K562 (cell line): ENCODE measurements at regions not wholly inside any gene's neighbourhood (a gene's known extent, or its start where the extent isn't known, plus 50 kb on each side); places are given as distances from the start of the nearest gene placed in this dataset.

Experiments
- ATAC-seq: fragments of 200-7000 bp; cut with Tn5 transposase; 3 replicates; pipeline ENCODE4 v1.9.1; 2020; ENCODE audit warnings: moderate library complexity
- BruUV-seq: library from RNA; stranded (reverse); fragments of 400-500 nt; replicated peaks from 2 replicates; lab custom pipeline; 2021; lab: Mats Ljungman, UMichigan
- CTCF ChIA-PET: fragments of 300-600 bp; formaldehyde crosslinking; extraction: SDS; loops from one replicate; lab custom pipeline; 2021; ENCODE audit warnings: low intra/inter-chr PET ratio; lab: Yijun Ruan, JAX
- POLR2A ChIA-PET: fragments of 300-600, 350-650 bp; sonication (Branson Sonifier 250); formaldehyde crosslinking; extraction: SDS; loops from one replicate; lab custom pipeline; 2021; ENCODE audit warnings: antibody characterized with exemption, inconsistent platforms; lab: Yijun Ruan, JAX
- DNase-seq, 4 experiments: peaks; one replicate each; pipeline versions ENCODE4 v3.0.0 to v3.0.0-alpha.2; 2011 to 2018; ENCODE audit warnings: low spot score in 3 of 4, mixed read lengths in 3 of 4; ENCODE audit errors: extremely low read depth in 1 of 4
- FAIRE-seq: peaks from 2 replicates; lab custom pipeline; 2011; peaks lifted over from hg19 to GRCh38; lab: Jason Lieb, UNC
- H2AFZ ChIP-seq: 2 replicates; pipeline ENCODE4 v1.6.0; 2011; ENCODE audit warnings: low read depth, low read length, control low read depth, inconsistent platforms
- H3K27ac ChIP-seq: fragments of 200-600 bp; 3 replicates; pipeline ENCODE4 v1.8.0; 2011; ENCODE audit warnings: low read depth, mild to moderate bottlenecking, control low read depth, inconsistent platforms, low read length, moderate library complexity, mixed read lengths; ENCODE audit errors: extremely low read depth
- H3K27me3 ChIP-seq, 2 experiments: fragments of 300-600 bp in 1 of 2; 2 replicates in 1 of 2; 3 replicates in 1 of 2; pipeline versions ENCODE4 v1.6.0 to v1.8.0; 2011; ENCODE audit warnings: inconsistent platforms in 2 of 2, low read length in 2 of 2, mild to moderate bottlenecking in 1 of 2, mixed read lengths in 1 of 2, moderate library complexity in 1 of 2; ENCODE audit not compliant: control insufficient read depth in 2 of 2, insufficient read depth in 2 of 2
- H3K36me3 ChIP-seq: fragments of 300-600 bp; 3 replicates; pipeline ENCODE4 v1.8.0; 2011; ENCODE audit warnings: mild to moderate bottlenecking, low read length, inconsistent platforms; ENCODE audit not compliant: control insufficient read depth, insufficient read depth
- H3K4me1 ChIP-seq, 2 experiments: fragments of 200-600 bp in 1 of 2; replicated peaks in 1 of 2; 2 replicates in 1 of 2; 3 replicates in 1 of 2; pipeline versions ENCODE4 v1.5.1 to v1.8.0; 2011; ENCODE audit warnings: inconsistent platforms in 2 of 2, low read length in 2 of 2, mild to moderate bottlenecking in 1 of 2, mixed read lengths in 1 of 2, moderate library complexity in 1 of 2; ENCODE audit not compliant: control insufficient read depth in 2 of 2, insufficient read depth in 2 of 2
- H3K4me2 ChIP-seq: 2 replicates; pipeline ENCODE4 v1.6.1; 2011; ENCODE audit warnings: low read length, control low read depth, inconsistent platforms, mixed read lengths; ENCODE audit not compliant: insufficient read depth
- H3K4me3 ChIP-seq: fragments of 200-600 bp; sonication (generic), shearing (Covaris generic); 2 replicates; pipeline ENCODE4 v1.5.1; 2016; ENCODE audit warnings: control low read depth, inconsistent platforms
- H3K79me2 ChIP-seq: fragments of 200-600 bp; 3 replicates; pipeline ENCODE4 v1.8.0; 2011; ENCODE audit warnings: low read length, inconsistent platforms; ENCODE audit not compliant: control insufficient read depth, insufficient read depth
- H3K9ac ChIP-seq, 2 experiments: 2 replicates each; pipeline versions ENCODE4 v1.6.0 to v1.6.1; 2011; ENCODE audit warnings: low read depth in 2 of 2, low read length in 2 of 2, control low read depth in 1 of 2, inconsistent platforms in 1 of 2, mild to moderate bottlenecking in 1 of 2, mixed read lengths in 1 of 2; ENCODE audit not compliant: insufficient read depth in 1 of 2
- H3K9me1 ChIP-seq: one replicate; pipeline ENCODE4 v1.6.0; 2011; ENCODE audit warnings: inconsistent platforms, mild to moderate bottlenecking, low read length, moderate library complexity; ENCODE audit not compliant: control insufficient read depth, insufficient read depth
- H3K9me3 ChIP-seq: replicated peaks from 2 replicates; pipeline ENCODE4 v1.5.1; 2011; ENCODE audit warnings: low read depth, low read length, inconsistent platforms; ENCODE audit not compliant: control insufficient read depth, insufficient read depth
- H4K20me1 ChIP-seq: replicated peaks from 2 replicates; pipeline ENCODE4 v1.6.1; 2011; ENCODE audit warnings: low read length, inconsistent platforms, mixed read lengths; ENCODE audit not compliant: control insufficient read depth, insufficient read depth
- CHD4 ChIP-seq: fragments of 200-600 bp; sonication (generic); IDR thresholded peaks from 3 replicates; pipeline ENCODE4 v1.6.1; 2012; ENCODE audit warnings: low read depth, mild to moderate bottlenecking, mixed read lengths, low read length, inconsistent platforms; ENCODE audit not compliant: insufficient read depth, insufficient replicate concordance, poor library complexity, severe bottlenecking
- CREBBP ChIP-seq: IDR thresholded peaks from one replicate; pipeline ENCODE4 v1.6.1; 2012; ENCODE audit warnings: low read depth, mild to moderate bottlenecking, control low read depth, inconsistent platforms, low read length
- DACH1 ChIP-seq: fragments of 450-650 bp; IDR thresholded peaks from 2 replicates; pipeline ENCODE4 v1.6.1; 2018; ENCODE audit not compliant: partially characterized antibody
- HNRNPH1 ChIP-seq: fragments of 200-400 bp; formaldehyde crosslinking; optimal IDR thresholded peaks from 2 replicates; pipeline ENCODE3; 2017; ENCODE audit warnings: low read depth, mild to moderate bottlenecking, low read length, moderate library complexity
- ILF3 ChIP-seq: fragments of 450-650 bp; IDR thresholded peaks from 2 replicates; pipeline ENCODE4 v1.6.1; 2018; ENCODE audit warnings: antibody characterized with exemption, mild to moderate bottlenecking, moderate library complexity, borderline replicate concordance
- MCM2 ChIP-seq: fragments of 450-650 bp; IDR thresholded peaks from 2 replicates; pipeline ENCODE4 v1.6.1; 2017; ENCODE audit warnings: low read depth, mild to moderate bottlenecking
- NELFE ChIP-seq: IDR thresholded peaks from 2 replicates; pipeline ENCODE4 v1.6.1; 2011; ENCODE audit warnings: mild to moderate bottlenecking; ENCODE audit not compliant: insufficient read depth, insufficient read length
- PYGO2 ChIP-seq: fragments of 450-650 bp; IDR thresholded peaks from 2 replicates; pipeline ENCODE4 v1.6.1; 2016; ENCODE audit warnings: mild to moderate bottlenecking, missing genetic modification characterization, moderate library complexity, missing compliant biosample characterization
- RBM34 ChIP-seq: fragments of 200-400 bp; formaldehyde crosslinking; IDR thresholded peaks from 2 replicates; pipeline ENCODE4 v1.6.1; 2018; ENCODE audit warnings: low read length, borderline replicate concordance; ENCODE audit not compliant: insufficient read depth
- ZNF766 ChIP-seq: fragments of 200-800 bp; sonication (Bioruptor generic); conservative IDR thresholded peaks from 2 replicates; pipeline ENCODE4 v1.6.1; 2016; ENCODE audit warnings: missing genetic modification characterization, missing compliant biosample characterization
- WGBS: fragments of 100-300 bp; shearing (Covaris generic); methylation state at CpG from one replicate; pipeline ENCODE4 v1.1.6; 2016; ENCODE audit warnings: low coverage, mixed read lengths; ENCODE audit not compliant: insufficient coverage; ENCODE audit errors: missing lambda C conversion rate; 5-methylcytosine and 5-hydroxymethylcytosine counted together
- in situ Hi-C: fragments of 300-500 bp; cut with MboI; formaldehyde crosslinking; loops from 4 replicates; pipeline ENCODE4 v1.15.0; 2018; ENCODE audit warnings: inconsistent platforms, mixed read lengths
- intact Hi-C: fragments of 100-400 bp; cut with micrococcal nuclease; formaldehyde crosslinking; loops from 2 replicates; pipeline ENCODE4 v1.14.2; 2022
- TF ChIP-seq, protein P1 (sequence below), 3 experiments: fragments of 200-800 bp in 1 of 3; fragments of 250-450 bp in 1 of 3; fragments of 450-650 bp in 1 of 3; sonication (Bioruptor Pico) in 1 of 3; sonication (Bioruptor generic) in 1 of 3; formaldehyde crosslinking in 1 of 3; IDR thresholded peaks; 2 replicates each; pipeline versions ENCODE4 v1.6.1 to v1.8.0; 2016 to 2022; ENCODE audit warnings: mild to moderate bottlenecking in 2 of 3, missing genetic modification characterization in 2 of 3, missing compliant biosample characterization in 1 of 3, moderate library complexity in 1 of 3
- TF ChIP-seq, protein P2 (sequence below): fragments of 250-450 bp; sonication (Bioruptor Pico); IDR thresholded peaks from 2 replicates; pipeline ENCODE4 v1.5.0; 2021; ENCODE audit warnings: mild to moderate bottlenecking, moderate library complexity
- TF ChIP-seq, protein P3 (sequence below): sonication (generic); formaldehyde crosslinking; IDR thresholded peaks from 2 replicates; pipeline ENCODE4 v1.8.1; 2023; ENCODE audit warnings: mild to moderate bottlenecking, missing genetic modification reagents, moderate library complexity
- TF ChIP-seq, protein P4 (sequence below): sonication (generic); formaldehyde crosslinking; IDR thresholded peaks from 2 replicates; pipeline ENCODE4 v1.8.0; 2022; ENCODE audit warnings: mild to moderate bottlenecking, missing genetic modification reagents

DNA sequence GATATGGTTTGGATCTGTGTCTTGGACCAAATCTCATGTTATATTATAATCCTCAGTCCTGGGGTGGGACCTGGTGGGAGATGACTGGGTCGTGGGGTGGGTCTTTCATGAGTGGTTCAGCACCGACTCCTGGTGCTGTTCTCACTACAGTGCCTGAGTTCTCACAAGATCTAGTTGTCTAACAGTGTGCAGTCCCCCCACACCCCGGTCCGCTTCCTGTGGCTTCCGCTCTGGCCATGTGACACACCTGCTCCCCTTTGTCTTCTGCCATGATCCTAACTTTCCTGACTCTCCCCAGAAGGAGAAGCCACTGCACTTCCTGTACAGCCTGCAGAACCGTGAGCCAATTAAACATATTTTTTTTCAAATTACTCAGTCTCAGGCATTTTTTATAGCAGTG lies 1262.2 kb downstream of the TMEM121 start:
- Histone ChIP-seq H4K20me1 (no peaks in the 10 kb centered on the region), H3K36me3 (no peaks in the 10 kb centered on the region), H3K9me1 (no peaks in the 10 kb centered on the region), H3K9ac (no peak overlapping the region), H3K4me3 (no peak overlapping the region), H3K27ac (no peak overlapping the region), H3K79me2 (no peaks in the 10 kb centered on the region), H3K9me3 (no peaks in the 10 kb centered on the region), H3K4me1 (no peaks in the 10 kb centered on the region), H3K4me2 (no peak overlapping the region), H3K27me3 (no peaks in the 10 kb centered on the region), H2AFZ (no peak overlapping the region)
- BruUV-seq = no TSS peak
- CTCF ChIA-PET = no interaction called here
- in situ Hi-C loops = no loop called here
- FAIRE-seq (no peak), ATAC-seq (no peak), DNase-seq (no peak)
- POLR2A ChIA-PET = no interaction called here
- intact Hi-C loops = no loop called here
- 0% methylated on average over 1 of the region's 6 CpGs for WGBS
- TF ChIP-seq DACH1 (no peak), HNRNPH1 (no peak), ZNF766 (CRISPR knock-in tag) (no peak), CHD4 (no peak), NELFE (no peak), RBM34 (no peak), MCM2 (no peak), PYGO2 (tag) (no peak), ILF3 (no peak), CREBBP (no peak)
- TF ChIP-seq, protein P1, sequence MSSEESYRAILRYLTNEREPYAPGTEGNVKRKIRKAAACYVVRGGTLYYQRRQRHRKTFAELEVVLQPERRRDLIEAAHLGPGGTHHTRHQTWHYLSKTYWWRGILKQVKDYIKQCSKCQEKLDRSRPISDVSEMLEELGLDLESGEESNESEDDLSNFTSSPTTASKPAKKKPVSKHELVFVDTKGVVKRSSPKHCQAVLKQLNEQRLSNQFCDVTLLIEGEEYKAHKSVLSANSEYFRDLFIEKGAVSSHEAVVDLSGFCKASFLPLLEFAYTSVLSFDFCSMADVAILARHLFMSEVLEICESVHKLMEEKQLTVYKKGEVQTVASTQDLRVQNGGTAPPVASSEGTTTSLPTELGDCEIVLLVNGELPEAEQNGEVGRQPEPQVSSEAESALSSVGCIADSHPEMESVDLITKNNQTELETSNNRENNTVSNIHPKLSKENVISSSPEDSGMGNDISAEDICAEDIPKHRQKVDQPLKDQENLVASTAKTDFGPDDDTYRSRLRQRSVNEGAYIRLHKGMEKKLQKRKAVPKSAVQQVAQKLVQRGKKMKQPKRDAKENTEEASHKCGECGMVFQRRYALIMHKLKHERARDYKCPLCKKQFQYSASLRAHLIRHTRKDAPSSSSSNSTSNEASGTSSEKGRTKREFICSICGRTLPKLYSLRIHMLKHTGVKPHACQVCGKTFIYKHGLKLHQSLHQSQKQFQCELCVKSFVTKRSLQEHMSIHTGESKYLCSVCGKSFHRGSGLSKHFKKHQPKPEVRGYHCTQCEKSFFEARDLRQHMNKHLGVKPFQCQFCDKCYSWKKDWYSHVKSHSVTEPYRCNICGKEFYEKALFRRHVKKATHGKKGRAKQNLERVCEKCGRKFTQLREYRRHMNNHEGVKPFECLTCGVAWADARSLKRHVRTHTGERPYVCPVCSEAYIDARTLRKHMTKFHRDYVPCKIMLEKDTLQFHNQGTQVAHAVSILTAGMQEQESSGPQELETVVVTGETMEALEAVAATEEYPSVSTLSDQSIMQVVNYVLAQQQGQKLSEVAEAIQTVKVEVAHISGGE (CRISPR knock-in tag; IDR thresholded peaks at IDR 0.05) = no peak
- TF ChIP-seq, protein P2, sequence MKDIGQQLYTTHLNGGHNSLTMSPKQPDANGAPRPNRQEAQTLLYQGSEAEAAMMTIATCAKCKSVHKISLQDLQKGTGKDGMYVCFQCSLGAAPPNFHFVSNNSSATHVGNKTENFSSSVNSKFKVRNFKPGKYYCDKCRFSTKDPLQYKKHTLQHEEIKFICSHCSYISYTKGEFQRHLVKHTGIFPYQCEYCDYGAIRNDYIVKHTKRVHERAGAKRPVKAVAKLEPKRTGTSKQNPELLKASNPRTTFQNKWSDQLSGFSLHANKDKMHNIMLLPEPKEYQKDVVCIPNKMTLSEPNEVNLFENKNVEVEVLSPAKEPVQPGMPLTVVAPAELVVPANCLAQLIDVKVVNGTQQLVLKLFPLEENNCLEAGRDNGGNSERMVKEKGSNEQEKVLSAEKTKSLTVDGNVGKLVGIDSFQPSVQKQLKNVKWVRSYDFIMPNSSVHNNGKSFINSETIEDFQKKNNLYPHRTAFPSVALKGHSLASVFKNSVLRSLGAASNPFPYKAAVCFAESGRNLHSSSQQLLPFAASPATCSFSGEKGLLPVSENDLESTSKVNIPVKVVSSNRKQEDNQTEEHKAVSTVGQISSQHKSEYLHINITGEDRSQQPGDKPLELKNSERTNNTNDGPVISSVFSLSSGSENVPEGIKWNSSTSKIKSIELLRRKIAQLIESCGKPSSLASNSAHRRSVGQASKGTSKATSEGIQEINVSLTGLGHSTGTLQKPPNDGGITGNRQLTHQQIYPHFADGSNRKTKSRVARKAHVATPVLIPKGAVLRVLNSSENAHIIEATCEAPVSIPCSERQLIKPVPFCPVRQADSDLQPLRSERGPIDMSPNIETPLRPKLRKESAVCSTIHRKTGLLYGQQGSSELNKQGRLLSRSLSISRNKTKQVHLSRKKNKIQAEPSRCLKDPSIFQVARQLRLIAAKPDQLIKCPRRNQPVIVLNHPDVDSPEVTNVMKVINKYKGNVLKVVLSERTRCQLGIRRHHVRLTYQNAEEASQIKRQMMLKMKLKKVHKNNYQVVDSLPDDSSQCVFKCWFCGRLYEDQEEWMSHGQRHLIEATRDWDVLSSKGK (CRISPR knock-in tag) = no peak
- TF ChIP-seq, protein P3, sequence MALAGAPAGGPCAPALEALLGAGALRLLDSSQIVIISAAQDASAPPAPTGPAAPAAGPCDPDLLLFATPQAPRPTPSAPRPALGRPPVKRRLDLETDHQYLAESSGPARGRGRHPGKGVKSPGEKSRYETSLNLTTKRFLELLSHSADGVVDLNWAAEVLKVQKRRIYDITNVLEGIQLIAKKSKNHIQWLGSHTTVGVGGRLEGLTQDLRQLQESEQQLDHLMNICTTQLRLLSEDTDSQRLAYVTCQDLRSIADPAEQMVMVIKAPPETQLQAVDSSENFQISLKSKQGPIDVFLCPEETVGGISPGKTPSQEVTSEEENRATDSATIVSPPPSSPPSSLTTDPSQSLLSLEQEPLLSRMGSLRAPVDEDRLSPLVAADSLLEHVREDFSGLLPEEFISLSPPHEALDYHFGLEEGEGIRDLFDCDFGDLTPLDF (CRISPR knock-in tag) = no peak
- TF ChIP-seq, protein P4, sequence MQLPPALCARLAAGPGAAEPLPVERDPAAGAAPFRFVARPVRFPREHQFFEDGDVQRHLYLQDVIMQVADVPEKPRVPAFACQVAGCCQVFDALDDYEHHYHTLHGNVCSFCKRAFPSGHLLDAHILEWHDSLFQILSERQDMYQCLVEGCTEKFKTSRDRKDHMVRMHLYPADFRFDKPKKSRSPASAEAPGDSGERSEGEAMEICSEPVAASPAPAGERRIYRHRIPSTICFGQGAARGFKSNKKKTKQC = no peak
